Ammon's horn (tissue), 1 donor: ENCODE measurements at regions not wholly inside any gene's neighbourhood (a gene's known extent, or its start where the extent isn't known, plus 50 kb on each side); places are given as distances from the start of the nearest gene placed in this dataset.
"Not testable (repeated sequence)": the region's sequence is repeated elsewhere in the genome, so short reads cannot be mapped to it uniquely, and the experiment has no call there.

Experiments used
- DNase-seq: peaks from one replicate; pipeline ENCODE4 v3.0.0-alpha.2; 2016; ENCODE audit warnings: low spot score

GRCh38 chr9:89674667-89675057 is 69.8 kb downstream of the GADD45G start:
- no peak for DNase-seq

GRCh38 chr9:89675058-89675742 is 70.4 kb downstream of the GADD45G start:
- peak; percentile 89 for DNase-seq

GRCh38 chr9:89676281-89676680 is 71.5 kb downstream of the GADD45G start:
- DNase-seq: peak; percentile 41

- peak; percentile 40 for DNase-seq
These were observed 73.0 kb downstream of the GADD45G start for GRCh38 chr9:89677702-89678395.

- no peak for DNase-seq
These were observed 73.7 kb downstream of the GADD45G start for GRCh38 chr9:89678396-89679015.

- no peak for DNase-seq
These were observed 74.2 kb downstream of the GADD45G start for GRCh38 chr9:89679016-89679415.

- no peak for DNase-seq
These were observed 74.8 kb downstream of the GADD45G start for GRCh38 chr9:89679581-89679980.

- DNase-seq: no peak
These were observed 76.0 kb downstream of the GADD45G start for GRCh38 chr9:89680547-89681467.

GRCh38 chr9:89681468-89681859 is 76.7 kb downstream of the GADD45G start:
- DNase-seq: not testable (repeated sequence)

- no peak for DNase-seq
These were observed 78.8 kb downstream of the GADD45G start for GRCh38 chr9:89683626-89684025.

- no peak for DNase-seq
These were observed 79.4 kb downstream of the GADD45G start for GRCh38 chr9:89684218-89684617.

GRCh38 chr9:89684912-89685636 is 80.3 kb downstream of the GADD45G start:
- DNase-seq: peak; percentile 29

- DNase-seq: no peak
These were observed 80.9 kb downstream of the GADD45G start for GRCh38 chr9:89685698-89686097.

GRCh38 chr9:89686126-89686525 is 81.3 kb downstream of the GADD45G start:
- no peak for DNase-seq

- DNase-seq: no peak
These were observed 81.8 kb downstream of the GADD45G start for GRCh38 chr9:89686621-89687020.

GRCh38 chr9:89687188-89687587 is 82.4 kb downstream of the GADD45G start:
- no peak for DNase-seq

- no peak for DNase-seq
These were observed 83.0 kb downstream of the GADD45G start for GRCh38 chr9:89687848-89688247.

- DNase-seq: not testable (repeated sequence)
These were observed 84.5 kb downstream of the GADD45G start for GRCh38 chr9:89689321-89689720.

GRCh38 chr9:89690334-89690912 is 85.6 kb downstream of the GADD45G start:
- no peak for DNase-seq

GRCh38 chr9:89695441-89695891 is 90.7 kb downstream of the GADD45G start:
- DNase-seq: no peak

GRCh38 chr9:89695979-89696378 is 91.2 kb downstream of the GADD45G start:
- DNase-seq: not testable (repeated sequence)
